ENCODE measurements at regions not wholly inside any gene's neighbourhood (a gene's known extent, or its start where the extent isn't known, plus 50 kb on each side); places are given as distances from the start of the nearest gene placed in this dataset.
A peak's percentile ranks its signal among the peaks of the same experiment; 100 is the strongest.
"Not testable (repeated sequence)": the region's sequence is repeated elsewhere in the genome, so short reads cannot be mapped to it uniquely, and the experiment has no call there.

- DNase-seq; H3K4me1 Mint-ChIP-seq (ENCODE audit: low read depth, unreplicated experiment); intact Hi-C loops (cut with micrococcal nuclease; ENCODE audit: unreplicated experiment); H3K27ac Mint-ChIP-seq (ENCODE audit: unreplicated experiment); POLR2A ChIA-PET; H3K27me3 ChIP-seq (replicated peaks; ENCODE audit: control insufficient read depth, insufficient read depth, low read length); H3K27me3 Mint-ChIP-seq (ENCODE audit: insufficient read depth, unreplicated experiment); CTCF ChIA-PET; BruUV-seq (replicated peaks); H3K36me3 ChIP-seq (ENCODE audit: control insufficient read depth, insufficient read depth, low read length); H3K4me3 ChIP-seq (ENCODE audit: low read depth, low read length); H3K9me3 ChIP-seq; H3K4me1 ChIP-seq; H3K4me3 Mint-ChIP-seq (ENCODE audit: unreplicated experiment); H3K9me3 Mint-ChIP-seq (ENCODE audit: unreplicated experiment); H3K36me3 Mint-ChIP-seq (ENCODE audit: insufficient read depth, unreplicated experiment): not testable (repeated sequence)
These were observed 391.0 kb downstream of the TMEM121 start for GRCh38 chr14:105917136-105917932.

DNA sequence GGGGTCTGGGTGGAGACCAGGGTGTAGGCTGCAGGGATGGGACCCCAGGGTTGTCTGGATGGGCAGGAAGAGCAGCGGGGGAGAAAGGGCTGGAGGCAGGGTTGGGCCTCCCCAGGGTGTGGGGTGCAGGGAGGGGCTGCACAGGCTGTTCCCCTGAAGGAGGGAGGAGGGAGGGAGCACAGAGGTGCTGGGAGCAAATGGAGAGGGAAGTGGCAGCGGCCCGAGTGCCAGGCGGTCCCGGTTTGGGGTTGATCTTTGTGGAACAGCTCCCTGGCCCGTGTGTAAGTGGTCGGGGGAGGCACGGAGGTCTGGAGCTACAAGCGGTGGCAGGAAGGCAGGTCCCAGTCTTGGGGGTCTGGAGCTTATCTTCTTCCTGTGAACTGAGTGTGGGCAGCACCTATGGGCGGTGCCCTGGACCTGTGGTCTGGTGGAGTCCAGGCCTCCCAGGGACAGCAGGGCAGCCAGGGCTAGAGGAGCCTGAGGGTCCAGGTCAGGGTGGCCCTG, 391.6 kb downstream of the TMEM121 start:
- no peaks in the 10 kb centered on the region for H3K9me3 ChIP-seq
- intact Hi-C loops (cut with micrococcal nuclease; ENCODE audit: unreplicated experiment) = no loop called here
- peaks cover 6% of the 10 kb centered on the region for H3K27me3 Mint-ChIP-seq (ENCODE audit: insufficient read depth, unreplicated experiment)
- POLR2A ChIA-PET = no interaction called here
- H3K36me3 ChIP-seq (ENCODE audit: control insufficient read depth, insufficient read depth, low read length) = no peaks in the 10 kb centered on the region
- no peak overlapping the region for H3K4me3 ChIP-seq (ENCODE audit: low read depth, low read length)
- no peaks in the 10 kb centered on the region for H3K27me3 ChIP-seq (replicated peaks; ENCODE audit: control insufficient read depth, insufficient read depth, low read length)
- no peak overlapping the region for H3K4me3 Mint-ChIP-seq (ENCODE audit: unreplicated experiment)
- no peaks in the 10 kb centered on the region for H3K4me1 Mint-ChIP-seq (ENCODE audit: low read depth, unreplicated experiment)
- H3K4me1 ChIP-seq = no peaks in the 10 kb centered on the region
- TF ChIP-seq, protein P1, sequence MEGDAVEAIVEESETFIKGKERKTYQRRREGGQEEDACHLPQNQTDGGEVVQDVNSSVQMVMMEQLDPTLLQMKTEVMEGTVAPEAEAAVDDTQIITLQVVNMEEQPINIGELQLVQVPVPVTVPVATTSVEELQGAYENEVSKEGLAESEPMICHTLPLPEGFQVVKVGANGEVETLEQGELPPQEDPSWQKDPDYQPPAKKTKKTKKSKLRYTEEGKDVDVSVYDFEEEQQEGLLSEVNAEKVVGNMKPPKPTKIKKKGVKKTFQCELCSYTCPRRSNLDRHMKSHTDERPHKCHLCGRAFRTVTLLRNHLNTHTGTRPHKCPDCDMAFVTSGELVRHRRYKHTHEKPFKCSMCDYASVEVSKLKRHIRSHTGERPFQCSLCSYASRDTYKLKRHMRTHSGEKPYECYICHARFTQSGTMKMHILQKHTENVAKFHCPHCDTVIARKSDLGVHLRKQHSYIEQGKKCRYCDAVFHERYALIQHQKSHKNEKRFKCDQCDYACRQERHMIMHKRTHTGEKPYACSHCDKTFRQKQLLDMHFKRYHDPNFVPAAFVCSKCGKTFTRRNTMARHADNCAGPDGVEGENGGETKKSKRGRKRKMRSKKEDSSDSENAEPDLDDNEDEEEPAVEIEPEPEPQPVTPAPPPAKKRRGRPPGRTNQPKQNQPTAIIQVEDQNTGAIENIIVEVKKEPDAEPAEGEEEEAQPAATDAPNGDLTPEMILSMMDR (IDR thresholded peaks at IDR 0.05; ENCODE audit: insufficient read depth in 1 of 2, low read depth in 1 of 2, low read length in 1 of 2, severe bottlenecking in 1 of 2, unreplicated experiment in 1 of 2) = no peak
- H3K27ac Mint-ChIP-seq (ENCODE audit: unreplicated experiment) = no peak overlapping the region
- H3K36me3 Mint-ChIP-seq (ENCODE audit: insufficient read depth, unreplicated experiment) = peaks cover 4% of the 10 kb centered on the region
- BruUV-seq (replicated peaks) = no TSS peak
- H3K9me3 Mint-ChIP-seq (ENCODE audit: unreplicated experiment) = no peaks in the 10 kb centered on the region
- DNase-seq = no peak
- CTCF ChIA-PET = no interaction called here

DNA sequence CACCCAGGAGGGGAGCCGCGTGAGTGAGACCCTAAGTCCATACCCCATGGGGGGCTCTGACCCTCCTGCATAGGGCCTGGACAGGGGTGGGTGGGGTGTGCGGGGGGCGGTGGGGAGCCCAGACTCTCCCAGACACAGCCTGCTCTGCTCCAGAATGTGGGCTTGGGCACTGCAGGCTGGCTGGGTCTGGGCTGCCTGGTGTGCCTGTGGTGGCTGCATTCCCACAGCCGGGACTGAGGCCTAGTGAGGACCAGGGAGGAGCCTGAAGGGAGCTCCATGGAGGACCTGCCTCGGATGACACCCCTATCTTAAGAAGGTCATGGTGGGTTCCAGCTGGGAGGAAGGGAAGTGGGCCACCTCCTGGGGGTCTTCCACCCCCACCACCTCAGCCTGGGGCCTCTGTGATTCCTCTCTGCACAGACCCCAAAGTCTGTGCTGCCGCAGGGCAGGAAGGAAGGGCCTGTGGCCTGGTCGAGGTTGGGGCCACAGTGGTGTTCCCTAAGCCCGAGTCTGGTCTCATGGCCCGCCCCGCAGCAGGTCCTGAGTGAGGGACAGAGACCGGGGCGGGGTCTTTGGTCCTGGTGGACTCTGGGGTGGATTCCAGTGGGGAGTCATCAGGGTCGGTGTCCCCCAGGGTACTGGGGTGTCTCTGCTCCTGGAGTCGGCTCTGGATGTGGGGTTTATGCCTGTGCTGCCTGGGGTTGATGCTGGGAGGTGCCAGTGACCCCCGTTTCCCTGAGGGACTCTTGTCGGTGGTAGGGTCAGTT, 392.3 kb downstream of the TMEM121 start:
- TF ChIP-seq, protein P1 (IDR thresholded peaks at IDR 0.05; ENCODE audit: insufficient read depth in 1 of 2, low read depth in 1 of 2, low read length in 1 of 2, severe bottlenecking in 1 of 2, unreplicated experiment in 1 of 2) = no peak
- intact Hi-C loops (cut with micrococcal nuclease; ENCODE audit: unreplicated experiment) = no loop called here
- no peaks in the 10 kb centered on the region for H3K4me1 Mint-ChIP-seq (ENCODE audit: low read depth, unreplicated experiment)
- no peak overlapping the region for H3K4me3 ChIP-seq (ENCODE audit: low read depth, low read length)
- no peaks in the 10 kb centered on the region for H3K9me3 Mint-ChIP-seq (ENCODE audit: unreplicated experiment)
- peaks cover 4% of the 10 kb centered on the region for H3K36me3 Mint-ChIP-seq (ENCODE audit: insufficient read depth, unreplicated experiment)
- peak in 1 of 2 experiments; percentile 23 for DNase-seq
- ChIA-PET CTCF (no interaction called here), POLR2A (no interaction called here)
- no peak overlapping the region for H3K4me3 Mint-ChIP-seq (ENCODE audit: unreplicated experiment)
- no peak overlapping the region for H3K27ac Mint-ChIP-seq (ENCODE audit: unreplicated experiment)
- H3K27me3 ChIP-seq (replicated peaks; ENCODE audit: control insufficient read depth, insufficient read depth, low read length) = no peaks in the 10 kb centered on the region
- H3K27me3 Mint-ChIP-seq (ENCODE audit: insufficient read depth, unreplicated experiment) = peaks cover 6% of the 10 kb centered on the region
- H3K9me3 ChIP-seq = no peaks in the 10 kb centered on the region
- H3K4me1 ChIP-seq = no peaks in the 10 kb centered on the region
- H3K36me3 ChIP-seq (ENCODE audit: control insufficient read depth, insufficient read depth, low read length) = no peaks in the 10 kb centered on the region
- no TSS peak for BruUV-seq (replicated peaks)
